Breast epithelium (tissue), 4 donors: ENCODE measurements at regions not wholly inside any gene's neighbourhood (a gene's known extent, or its start where the extent isn't known, plus 50 kb on each side); places are given as distances from the start of the nearest gene placed in this dataset.

Experiments used
- DNase-seq, 2 donors: peaks; one replicate each; pipeline ENCODE4 v3.0.0-alpha.2; 2019; ENCODE audit warnings: low spot score in 2 of 2
- H3K27ac ChIP-seq, 2 donors: fragments of 200-600 bp; sonication (generic) in 1 of 2; one replicate each; pipeline ENCODE4 v1.5.1; 2016 to 2019; ENCODE audit warnings: mild to moderate bottlenecking in 1 of 2
- H3K27me3 ChIP-seq, 2 donors: fragments of 200-600 bp; sonication (generic) in 1 of 2; one replicate each; pipeline versions ENCODE4 v1.5.1 to v1.6.0; 2017 to 2019; ENCODE audit warnings: control low read depth in 1 of 2, mild to moderate bottlenecking in 1 of 2
- H3K36me3 ChIP-seq: fragments of 200-600 bp; one replicate; pipeline ENCODE4 v1.5.1; 2019
- H3K4me1 ChIP-seq, 2 donors: fragments of 200-600 bp; sonication (generic); one replicate each; pipeline ENCODE4 v1.5.1; 2016 to 2019; ENCODE audit warnings: control low read depth in 1 of 2
- H3K4me3 ChIP-seq, 3 donors: fragments of 200-600 bp; sonication (generic); 1 replicate in 2 of 3; 2 replicates in 1 of 3; pipeline ENCODE4 v1.5.1; 2016 to 2019; ENCODE audit warnings: mild to moderate bottlenecking in 3 of 3, moderate library complexity in 2 of 3
- H3K9me3 ChIP-seq, 2 donors: fragments of 200-600 bp; sonication (generic) in 1 of 2; one replicate each; pipeline ENCODE4 v1.5.1; 2016 to 2019; ENCODE audit warnings: control low read depth in 1 of 2
- CTCF ChIP-seq, 3 donors: fragments of 450-650 bp; IDR thresholded peaks; one replicate each; pipeline ENCODE4 v1.5.1; 2016 to 2017; ENCODE audit warnings: antibody characterized with exemption in 3 of 3, mild to moderate bottlenecking in 3 of 3, moderate library complexity in 3 of 3
- POLR2A ChIP-seq: fragments of 450-650 bp; IDR thresholded peaks from one replicate; pipeline ENCODE4 v1.6.1; 2016; ENCODE audit warnings: antibody characterized with exemption, mild to moderate bottlenecking, moderate library complexity
- POLR2AphosphoS5 ChIP-seq, 3 donors: sonication (generic); formaldehyde crosslinking; IDR thresholded peaks; one replicate each; pipeline ENCODE4 v1.6.1; 2017; ENCODE audit warnings: antibody characterized with exemption in 3 of 3
- intact Hi-C: fragments of 100-400 bp; cut with DNase I; formaldehyde crosslinking; loops from one replicate; pipeline ENCODE4 v1.15.1; 2023; ENCODE audit warnings: low total_unique reads

GRCh38 chr6:141744971-141745370 lies 387.8 kb upstream of the GJE1 start:
- DNase-seq = no peak
- H3K36me3 ChIP-seq = no peaks in the 10 kb centered on the region
- intact Hi-C loops = no loop called here
- no peak overlapping the region for H3K4me3 ChIP-seq
- H3K27ac ChIP-seq = no peak overlapping the region
- TF ChIP-seq POLR2A (no peak), POLR2AphosphoS5 (IDR thresholded peaks at IDR 0.05) (no peak), CTCF (IDR thresholded peaks at IDR 0.05) (no peak)
- H3K27me3 ChIP-seq = no peaks in the 10 kb centered on the region
- peaks cover 0 to 3% of the 10 kb centered on the region in 2 donors for H3K9me3 ChIP-seq
- H3K4me1 ChIP-seq = no peaks in the 10 kb centered on the region

- no peak for DNase-seq
- intact Hi-C loops = no loop called here
- no peak for TF ChIP-seq POLR2AphosphoS5 (IDR thresholded peaks at IDR 0.05)
- no peak for TF ChIP-seq CTCF (IDR thresholded peaks at IDR 0.05)
- no peak for TF ChIP-seq POLR2A
- Histone ChIP-seq H3K4me3 (no peak overlapping the region), H3K9me3 (peaks cover 0 to 3% of the 10 kb centered on the region in 2 donors), H3K27me3 (no peaks in the 10 kb centered on the region), H3K4me1 (no peaks in the 10 kb centered on the region), H3K36me3 (no peaks in the 10 kb centered on the region), H3K27ac (no peak overlapping the region)
Measured at GRCh38 chr6:141744194-141744925, 388.4 kb upstream of the GJE1 start.

GRCh38 chr6:141736104-141736503 lies 396.6 kb upstream of the GJE1 start:
- Histone ChIP-seq H3K36me3 (no peaks in the 10 kb centered on the region), H3K9me3 (no peaks in the 10 kb centered on the region)

GRCh38 chr6:141735126-141735525 lies 397.6 kb upstream of the GJE1 start:
- Histone ChIP-seq H3K27me3 (no peaks in the 10 kb centered on the region), H3K4me3 (no peak overlapping the region), H3K4me1 (no peaks in the 10 kb centered on the region), H3K9me3 (no peaks in the 10 kb centered on the region), H3K27ac (no peak overlapping the region), H3K36me3 (no peaks in the 10 kb centered on the region)
- intact Hi-C loops = no loop called here
- DNase-seq = no peak
- TF ChIP-seq CTCF (IDR thresholded peaks at IDR 0.05) = no peak
- no peak for TF ChIP-seq POLR2AphosphoS5 (IDR thresholded peaks at IDR 0.05)

More at GRCh38 chr6:141736104-141736503, 396.6 kb upstream of the GJE1 start:
- H3K4me1 ChIP-seq = no peaks in the 10 kb centered on the region
- DNase-seq = no peak
- TF ChIP-seq POLR2A = no peak
- TF ChIP-seq CTCF (IDR thresholded peaks at IDR 0.05) = no peak
- no peak for TF ChIP-seq POLR2AphosphoS5 (IDR thresholded peaks at IDR 0.05)
- H3K27me3 ChIP-seq = no peaks in the 10 kb centered on the region
- no peak overlapping the region for H3K4me3 ChIP-seq
- intact Hi-C loops = no loop called here
- H3K27ac ChIP-seq = no peak overlapping the region

- no peak overlapping the region for H3K27ac ChIP-seq
- H3K4me3 ChIP-seq = no peak overlapping the region
- no peaks in the 10 kb centered on the region for H3K4me1 ChIP-seq
- intact Hi-C loops = no loop called here
- TF ChIP-seq CTCF (IDR thresholded peaks at IDR 0.05) (no peak), POLR2AphosphoS5 (IDR thresholded peaks at IDR 0.05) (no peak), POLR2A (no peak)
- no peaks in the 10 kb centered on the region for H3K9me3 ChIP-seq
- H3K27me3 ChIP-seq = no peaks in the 10 kb centered on the region
- DNase-seq = no peak
- H3K36me3 ChIP-seq = no peaks in the 10 kb centered on the region
Measured at GRCh38 chr6:141734071-141734840, 398.5 kb upstream of the GJE1 start.
